OCI-LY1 (cell line): ENCODE measurements at regions not wholly inside any gene's neighbourhood (a gene's known extent, or its start where the extent isn't known, plus 50 kb on each side); places are given as distances from the start of the nearest gene placed in this dataset.

Source experiments
- H2AFZ ChIP-seq: fragments of 200-600 bp; sonication (generic), shearing (Covaris generic); 2 replicates; pipeline ENCODE4 v1.6.0; 2014; ENCODE audit warnings: antibody characterized with exemption, mild to moderate bottlenecking, low read length
- H3F3A ChIP-seq: fragments of 200-600 bp; sonication (generic), shearing (Covaris generic); 2 replicates; pipeline ENCODE4 v1.6.0; 2014; ENCODE audit warnings: mild to moderate bottlenecking, antibody characterized with exemption, low read length, moderate library complexity; ENCODE audit not compliant: insufficient read depth
- H3K27ac ChIP-seq: fragments of 200-600 bp; sonication (generic); 2 replicates; pipeline ENCODE4 v1.5.1; 2014; ENCODE audit warnings: low read length, mixed run types, mild to moderate bottlenecking, low read depth; ENCODE audit not compliant: poor library complexity, severe bottlenecking
- H3K27me3 ChIP-seq: fragments of 200-600 bp; sonication (generic); 2 replicates; pipeline ENCODE4 v1.6.0; 2014; ENCODE audit warnings: antibody characterized with exemption, mild to moderate bottlenecking, low read length, moderate library complexity; ENCODE audit not compliant: insufficient read depth
- H3K36me3 ChIP-seq: fragments of 200-600 bp; sonication (generic); 2 replicates; pipeline ENCODE4 v1.6.1; 2014; ENCODE audit warnings: mild to moderate bottlenecking, antibody characterized with exemption, low read length, moderate library complexity, mixed read lengths; ENCODE audit not compliant: insufficient read depth
- H3K4me1 ChIP-seq: fragments of 200-600 bp; sonication (generic); 2 replicates; pipeline ENCODE4 v1.5.1; 2014; ENCODE audit warnings: mild to moderate bottlenecking, low read length, moderate library complexity; ENCODE audit not compliant: insufficient read depth, severe bottlenecking
- H3K4me2 ChIP-seq: fragments of 200-600 bp; sonication (generic), shearing (Covaris generic); 2 replicates; pipeline ENCODE4 v1.6.1; 2014; ENCODE audit warnings: low read length
- H3K4me3 ChIP-seq: fragments of 200-600 bp; sonication (generic); 2 replicates; pipeline ENCODE4 v1.5.1; 2014; ENCODE audit warnings: low read length, low read depth, mild to moderate bottlenecking, mixed read lengths; ENCODE audit not compliant: poor library complexity, severe bottlenecking
- H3K79me2 ChIP-seq: fragments of 200-600 bp; shearing (Covaris generic); 2 replicates; pipeline ENCODE4 v1.6.1; 2016; ENCODE audit warnings: mixed run types, low read length, mixed read lengths; ENCODE audit not compliant: insufficient read depth
- H3K9ac ChIP-seq: fragments of 200-600 bp; sonication (generic), shearing (Covaris generic); 2 replicates; pipeline ENCODE4 v1.6.1; 2014; ENCODE audit warnings: mild to moderate bottlenecking, low read length, mixed read lengths
- H3K9me2 ChIP-seq: fragments of 200-600 bp; sonication (generic), shearing (Covaris generic); 2 replicates; pipeline ENCODE4 v1.6.1; 2014; ENCODE audit warnings: low read depth, mild to moderate bottlenecking, low read length, mixed read lengths
- H3K9me3 ChIP-seq: fragments of 200-600 bp; shearing (Covaris generic); 2 replicates; pipeline ENCODE4 v1.6.1; 2014; ENCODE audit warnings: low read length, mixed read lengths
- H4K20me1 ChIP-seq: fragments of 200-600 bp; sonication (generic), shearing (Covaris generic); 2 replicates; pipeline ENCODE4 v1.6.0; 2016; ENCODE audit warnings: mild to moderate bottlenecking, low read length; ENCODE audit not compliant: insufficient read depth
- EZH2 ChIP-seq: fragments of 200-600 bp; sonication (generic), shearing (Covaris generic); IDR thresholded peaks from 2 replicates; pipeline ENCODE4 v1.8.0; 2017; ENCODE audit warnings: borderline replicate concordance, mixed run types, mild to moderate bottlenecking, antibody characterized with exemption, low read length, moderate library complexity, mixed read lengths
- TF ChIP-seq, protein P1 (sequence below): fragments of 200-600 bp; sonication (generic), shearing (Covaris generic); IDR thresholded peaks from 2 replicates; pipeline ENCODE4 v1.5.1; 2017; ENCODE audit warnings: mild to moderate bottlenecking, antibody characterized with exemption, low read length, moderate library complexity, mixed read lengths

DNA sequence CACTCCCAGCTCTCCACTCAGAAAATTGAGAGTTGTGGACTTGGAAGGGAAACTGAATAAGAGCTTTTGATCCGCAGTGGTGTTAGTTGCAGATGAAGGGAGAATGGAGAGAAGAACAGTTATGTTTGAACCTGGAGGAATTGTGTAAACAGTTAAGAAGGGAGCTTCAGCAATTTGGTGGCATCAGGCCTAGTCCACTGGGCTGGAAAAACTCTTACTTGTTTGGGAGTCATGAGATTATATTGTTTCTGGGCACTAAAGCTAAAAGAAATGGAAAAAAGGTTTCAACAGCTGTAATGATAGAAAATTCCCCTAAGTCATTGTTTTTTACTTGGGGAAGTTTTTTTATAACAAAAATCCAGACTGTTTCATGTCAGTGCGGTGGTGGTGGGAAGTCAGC is 256.1 kb upstream of the C1orf87 start:
- H4K20me1 ChIP-seq, result no peaks in the 10 kb centered on the region
- no peaks in the 10 kb centered on the region for H3K27me3 ChIP-seq
- H3K9ac ChIP-seq, result no peak overlapping the region

DNA sequence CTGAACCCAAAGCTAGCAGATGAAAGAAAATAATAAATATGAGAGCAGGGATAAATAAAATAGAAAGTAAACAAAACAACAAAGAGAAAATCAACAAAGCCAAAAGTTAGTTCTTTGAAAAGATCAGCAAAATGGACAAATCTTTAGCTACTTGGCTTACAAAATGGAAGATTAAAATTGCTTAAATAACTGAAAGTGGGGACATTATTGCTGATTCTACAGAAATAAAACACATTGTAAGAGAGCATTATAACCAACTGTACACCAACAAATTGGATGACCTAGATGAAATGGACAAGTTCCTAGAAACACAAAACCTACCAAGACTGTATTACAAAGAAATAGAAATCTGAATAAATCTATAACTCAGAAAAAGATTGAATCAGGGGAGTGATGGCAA is 238.3 kb upstream of the C1orf87 start:
- no peaks in the 10 kb centered on the region for H3K9me2 ChIP-seq
- no peaks in the 10 kb centered on the region for H3K4me1 ChIP-seq
- no peaks in the 10 kb centered on the region for H4K20me1 ChIP-seq
- no peak overlapping the region for H3K27ac ChIP-seq
- H3K4me3 ChIP-seq, result no peak overlapping the region
- H3K27me3 ChIP-seq, result no peaks in the 10 kb centered on the region
- no peaks in the 10 kb centered on the region for H3K9me3 ChIP-seq
- H3F3A ChIP-seq, result no peaks in the 10 kb centered on the region
- no peak overlapping the region for H3K9ac ChIP-seq
- TF ChIP-seq, protein P1, sequence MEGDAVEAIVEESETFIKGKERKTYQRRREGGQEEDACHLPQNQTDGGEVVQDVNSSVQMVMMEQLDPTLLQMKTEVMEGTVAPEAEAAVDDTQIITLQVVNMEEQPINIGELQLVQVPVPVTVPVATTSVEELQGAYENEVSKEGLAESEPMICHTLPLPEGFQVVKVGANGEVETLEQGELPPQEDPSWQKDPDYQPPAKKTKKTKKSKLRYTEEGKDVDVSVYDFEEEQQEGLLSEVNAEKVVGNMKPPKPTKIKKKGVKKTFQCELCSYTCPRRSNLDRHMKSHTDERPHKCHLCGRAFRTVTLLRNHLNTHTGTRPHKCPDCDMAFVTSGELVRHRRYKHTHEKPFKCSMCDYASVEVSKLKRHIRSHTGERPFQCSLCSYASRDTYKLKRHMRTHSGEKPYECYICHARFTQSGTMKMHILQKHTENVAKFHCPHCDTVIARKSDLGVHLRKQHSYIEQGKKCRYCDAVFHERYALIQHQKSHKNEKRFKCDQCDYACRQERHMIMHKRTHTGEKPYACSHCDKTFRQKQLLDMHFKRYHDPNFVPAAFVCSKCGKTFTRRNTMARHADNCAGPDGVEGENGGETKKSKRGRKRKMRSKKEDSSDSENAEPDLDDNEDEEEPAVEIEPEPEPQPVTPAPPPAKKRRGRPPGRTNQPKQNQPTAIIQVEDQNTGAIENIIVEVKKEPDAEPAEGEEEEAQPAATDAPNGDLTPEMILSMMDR, result no peak
- TF ChIP-seq EZH2, result no peak
- no peaks in the 10 kb centered on the region for H3K79me2 ChIP-seq
- no peaks in the 10 kb centered on the region for H3K36me3 ChIP-seq
- H2AFZ ChIP-seq, result no peak overlapping the region
- no peak overlapping the region for H3K4me2 ChIP-seq

More for the DNA sequence above, 256.1 kb upstream of the C1orf87 start:
- no peak for TF ChIP-seq EZH2
- TF ChIP-seq, protein P1, result no peak
- no peaks in the 10 kb centered on the region for H3K9me2 ChIP-seq
- H3K4me3 ChIP-seq, result no peak overlapping the region
- no peaks in the 10 kb centered on the region for H3K79me2 ChIP-seq
- no peaks in the 10 kb centered on the region for H3K36me3 ChIP-seq
- H2AFZ ChIP-seq, result no peak overlapping the region
- H3F3A ChIP-seq, result no peaks in the 10 kb centered on the region
- no peak overlapping the region for H3K4me2 ChIP-seq
- H3K4me1 ChIP-seq, result no peaks in the 10 kb centered on the region
- no peak overlapping the region for H3K27ac ChIP-seq
- H3K9me3 ChIP-seq, result no peaks in the 10 kb centered on the region

DNA sequence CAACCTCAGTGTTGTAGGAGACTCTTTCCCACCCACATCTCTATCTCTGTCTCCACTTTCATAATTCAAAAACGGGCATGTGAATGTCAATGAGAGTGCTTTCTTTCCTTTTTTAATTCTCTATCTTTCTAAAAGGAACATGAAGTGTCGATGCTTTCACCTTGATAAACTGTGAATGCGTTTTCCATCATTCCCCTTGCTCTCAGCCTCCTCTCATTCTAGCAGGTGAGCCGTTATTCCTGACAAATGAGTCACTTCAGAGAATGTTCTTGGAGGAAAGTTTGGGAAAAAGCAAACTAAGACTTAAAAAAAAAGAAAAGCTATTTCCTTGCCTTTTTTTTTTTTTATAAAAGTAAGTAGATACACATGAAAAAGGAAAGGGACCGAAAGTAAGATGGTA is 226.0 kb upstream of the C1orf87 start:
- Histone ChIP-seq H3K27ac (no peak overlapping the region), H3K27me3 (no peaks in the 10 kb centered on the region), H3K79me2 (no peaks in the 10 kb centered on the region), H3K4me3 (no peak overlapping the region), H3F3A (no peaks in the 10 kb centered on the region), H4K20me1 (no peaks in the 10 kb centered on the region), H3K9me3 (no peaks in the 10 kb centered on the region), H3K4me1 (no peaks in the 10 kb centered on the region), H3K9me2 (no peaks in the 10 kb centered on the region), H3K4me2 (no peak overlapping the region), H3K36me3 (no peaks in the 10 kb centered on the region), H3K9ac (no peak overlapping the region), H2AFZ (no peak overlapping the region)
- TF ChIP-seq EZH2, result no peak
- TF ChIP-seq, protein P1, result no peak
